DOHH2 (cell line): ENCODE measurements at regions not wholly inside any gene's neighbourhood (a gene's known extent, or its start where the extent isn't known, plus 50 kb on each side); places are given as distances from the start of the nearest gene placed in this dataset.

Experiments
- H3F3A ChIP-seq: fragments of 200-600 bp; sonication (generic), shearing (Covaris generic); 2 replicates; pipeline ENCODE4 v1.6.0; 2016; ENCODE audit warnings: antibody characterized with exemption, mild to moderate bottlenecking; ENCODE audit not compliant: control insufficient read depth, insufficient read depth
- H3K27ac ChIP-seq: fragments of 200-600 bp; sonication (generic); 2 replicates; pipeline ENCODE4 v1.5.1; 2014; ENCODE audit warnings: low read depth, mild to moderate bottlenecking, low read length, moderate library complexity
- H3K27me3 ChIP-seq: fragments of 200-600 bp; sonication (generic); 2 replicates; pipeline ENCODE4 v1.6.1; 2014; ENCODE audit warnings: mild to moderate bottlenecking, low read length, mixed read lengths; ENCODE audit not compliant: control insufficient read depth
- H3K36me3 ChIP-seq: fragments of 200-600 bp; sonication (generic); 2 replicates; pipeline ENCODE4 v1.6.1; 2014; ENCODE audit warnings: mild to moderate bottlenecking, low read length, moderate library complexity, mixed read lengths; ENCODE audit not compliant: control insufficient read depth
- H3K4me1 ChIP-seq: fragments of 200-600 bp; sonication (generic); 2 replicates; pipeline ENCODE4 v1.6.1; 2014; ENCODE audit warnings: mild to moderate bottlenecking, low read length, mixed read lengths; ENCODE audit not compliant: control insufficient read depth
- H3K4me2 ChIP-seq: fragments of 200-600 bp; sonication (generic); 2 replicates; pipeline ENCODE4 v1.6.0; 2014; ENCODE audit warnings: mild to moderate bottlenecking, low read length, moderate library complexity
- H3K4me3 ChIP-seq: fragments of 200-600 bp; sonication (generic); 2 replicates; pipeline ENCODE4 v1.5.1; 2014; ENCODE audit warnings: mild to moderate bottlenecking, low read length, mixed read lengths
- H3K79me2 ChIP-seq: fragments of 200-600 bp; sonication (generic); 2 replicates; pipeline ENCODE4 v1.6.1; 2014; ENCODE audit warnings: mild to moderate bottlenecking, low read length, mixed read lengths; ENCODE audit not compliant: control insufficient read depth
- H3K9me2 ChIP-seq: fragments of 200-600 bp; sonication (generic); replicated peaks from 2 replicates; pipeline ENCODE4 v1.6.1; 2014; ENCODE audit warnings: mild to moderate bottlenecking, low read length, mixed read lengths; ENCODE audit not compliant: control insufficient read depth
- H3K9me3 ChIP-seq: fragments of 200-600 bp; sonication (generic); 2 replicates; pipeline ENCODE4 v1.6.1; 2014; ENCODE audit warnings: antibody characterized with exemption, low read length, mixed read lengths; ENCODE audit not compliant: control insufficient read depth, insufficient read depth
- H4K20me1 ChIP-seq: fragments of 200-600 bp; sonication (generic); 2 replicates; pipeline ENCODE4 v1.6.0; 2014; ENCODE audit warnings: low read depth, mild to moderate bottlenecking, antibody characterized with exemption, low read length, moderate library complexity; ENCODE audit not compliant: control insufficient read depth, insufficient read depth
- EZH2phosphoT487 ChIP-seq: fragments of 200-600 bp; sonication (generic); IDR thresholded peaks from 2 replicates; pipeline ENCODE4 v1.6.1; 2017; ENCODE audit warnings: borderline replicate concordance, mild to moderate bottlenecking, antibody characterized with exemption, low read length, moderate library complexity, mixed read lengths
- TF ChIP-seq, protein P1 (sequence below): fragments of 200-600 bp; sonication (generic); IDR thresholded peaks from one replicate; pipeline ENCODE4 v1.5.1; 2014; ENCODE audit warnings: antibody characterized with exemption, mild to moderate bottlenecking, low read depth, low read length; ENCODE audit not compliant: poor library complexity, severe bottlenecking

GRCh38 chr2:207394812-207395534, 134.8 kb upstream of the CREB1 start:
- Histone ChIP-seq H4K20me1 (no peaks in the 10 kb centered on the region), H3K4me2 (no peak overlapping the region)

DNA sequence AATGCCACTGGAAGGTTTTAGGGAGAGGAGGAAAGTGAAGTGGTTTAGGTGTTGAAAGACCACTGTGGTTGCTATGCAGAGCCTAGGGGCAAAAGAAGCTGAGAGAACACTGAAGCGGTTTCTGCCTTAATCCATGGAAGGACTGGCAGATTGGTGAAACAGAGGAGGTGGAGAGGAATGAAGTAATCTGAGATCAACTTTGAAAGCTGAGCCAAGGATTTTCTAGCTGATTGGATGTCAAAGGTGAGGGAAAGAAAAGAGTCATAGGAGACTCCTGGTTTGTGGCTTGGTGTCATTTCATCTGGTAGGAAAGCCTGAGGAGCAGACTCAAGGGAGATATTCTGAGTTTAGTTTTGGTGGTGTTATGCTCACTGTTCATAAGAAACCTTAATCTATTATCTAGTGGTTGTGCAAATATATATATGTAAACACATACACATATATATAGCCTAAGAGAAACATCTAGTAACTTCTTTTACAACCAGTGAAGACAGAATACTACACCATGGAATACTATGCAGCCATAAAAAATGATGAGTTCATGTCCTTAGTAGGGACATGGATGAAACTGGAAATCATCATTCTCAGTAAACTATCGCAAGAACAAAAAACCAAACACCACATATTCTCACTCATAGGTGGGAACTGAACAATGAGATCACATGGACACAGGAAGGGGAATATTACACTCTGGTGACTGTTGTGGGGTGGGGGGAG, 134.1 kb upstream of the CREB1 start:
- TF ChIP-seq EZH2phosphoT487 = no peak
- TF ChIP-seq, protein P1, sequence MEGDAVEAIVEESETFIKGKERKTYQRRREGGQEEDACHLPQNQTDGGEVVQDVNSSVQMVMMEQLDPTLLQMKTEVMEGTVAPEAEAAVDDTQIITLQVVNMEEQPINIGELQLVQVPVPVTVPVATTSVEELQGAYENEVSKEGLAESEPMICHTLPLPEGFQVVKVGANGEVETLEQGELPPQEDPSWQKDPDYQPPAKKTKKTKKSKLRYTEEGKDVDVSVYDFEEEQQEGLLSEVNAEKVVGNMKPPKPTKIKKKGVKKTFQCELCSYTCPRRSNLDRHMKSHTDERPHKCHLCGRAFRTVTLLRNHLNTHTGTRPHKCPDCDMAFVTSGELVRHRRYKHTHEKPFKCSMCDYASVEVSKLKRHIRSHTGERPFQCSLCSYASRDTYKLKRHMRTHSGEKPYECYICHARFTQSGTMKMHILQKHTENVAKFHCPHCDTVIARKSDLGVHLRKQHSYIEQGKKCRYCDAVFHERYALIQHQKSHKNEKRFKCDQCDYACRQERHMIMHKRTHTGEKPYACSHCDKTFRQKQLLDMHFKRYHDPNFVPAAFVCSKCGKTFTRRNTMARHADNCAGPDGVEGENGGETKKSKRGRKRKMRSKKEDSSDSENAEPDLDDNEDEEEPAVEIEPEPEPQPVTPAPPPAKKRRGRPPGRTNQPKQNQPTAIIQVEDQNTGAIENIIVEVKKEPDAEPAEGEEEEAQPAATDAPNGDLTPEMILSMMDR = no peak
- H3K27me3 ChIP-seq = no peaks in the 10 kb centered on the region
- H3K36me3 ChIP-seq = no peaks in the 10 kb centered on the region
- no peaks in the 10 kb centered on the region for H4K20me1 ChIP-seq
- H3K4me2 ChIP-seq = no peak overlapping the region
- H3F3A ChIP-seq = no peaks in the 10 kb centered on the region
- H3K9me3 ChIP-seq = no peaks in the 10 kb centered on the region
- no peaks in the 10 kb centered on the region for H3K4me1 ChIP-seq
- H3K4me3 ChIP-seq = no peak overlapping the region
- H3K9me2 ChIP-seq = no peaks in the 10 kb centered on the region
- no peaks in the 10 kb centered on the region for H3K79me2 ChIP-seq
- no peak overlapping the region for H3K27ac ChIP-seq

More at GRCh38 chr2:207394812-207395534, 134.8 kb upstream of the CREB1 start:
- Histone ChIP-seq H3K4me3 (no peak overlapping the region), H3K36me3 (no peaks in the 10 kb centered on the region), H3K27ac (no peak overlapping the region), H3K9me3 (no peaks in the 10 kb centered on the region), H3K4me1 (no peaks in the 10 kb centered on the region), H3K27me3 (no peaks in the 10 kb centered on the region), H3F3A (no peaks in the 10 kb centered on the region), H3K9me2 (no peaks in the 10 kb centered on the region), H3K79me2 (no peaks in the 10 kb centered on the region)
- TF ChIP-seq, protein P1 = no peak
- no peak for TF ChIP-seq EZH2phosphoT487

GRCh38 chr2:207397917-207398655, 131.7 kb upstream of the CREB1 start:
- no peak overlapping the region for H3K4me3 ChIP-seq
- H3K9me3 ChIP-seq = no peaks in the 10 kb centered on the region
- H3F3A ChIP-seq = no peaks in the 10 kb centered on the region
- no peaks in the 10 kb centered on the region for H3K36me3 ChIP-seq
- H3K4me2 ChIP-seq = no peak overlapping the region
- no peaks in the 10 kb centered on the region for H3K79me2 ChIP-seq
- H3K27ac ChIP-seq = no peak overlapping the region
- no peaks in the 10 kb centered on the region for H3K27me3 ChIP-seq
- TF ChIP-seq EZH2phosphoT487 = no peak
- TF ChIP-seq, protein P1 = no peak
- H3K9me2 ChIP-seq = no peaks in the 10 kb centered on the region
- H3K4me1 ChIP-seq = no peaks in the 10 kb centered on the region
- H4K20me1 ChIP-seq = no peaks in the 10 kb centered on the region
